HEK293T (cell line): ENCODE measurements at regions not wholly inside any gene's neighbourhood (a gene's known extent, or its start where the extent isn't known, plus 50 kb on each side); places are given as distances from the start of the nearest gene placed in this dataset.

Experiments
- HDGF ChIP-seq: fragments of 450-650 bp; IDR thresholded peaks from 2 replicates; pipeline ENCODE4 v1.6.1; 2017; ENCODE audit warnings: antibody characterized with exemption, borderline replicate concordance
- SP1 ChIP-seq: fragments of 450-650 bp; IDR thresholded peaks from 2 replicates; pipeline ENCODE4 v1.6.1; 2017

- TF ChIP-seq HDGF (no peak), SP1 (no peak)
Measured at GRCh38 chr7:118039963-118040489, 143.9 kb upstream of the LSM8 start.
